ENCODE measurements at regions not wholly inside any gene's neighbourhood (a gene's known extent, or its start where the extent isn't known, plus 50 kb on each side); places are given as distances from the start of the nearest gene placed in this dataset.
"Not testable (repeated sequence)": the region's sequence is repeated elsewhere in the genome, so short reads cannot be mapped to it uniquely, and the experiment has no call there.

DNA sequence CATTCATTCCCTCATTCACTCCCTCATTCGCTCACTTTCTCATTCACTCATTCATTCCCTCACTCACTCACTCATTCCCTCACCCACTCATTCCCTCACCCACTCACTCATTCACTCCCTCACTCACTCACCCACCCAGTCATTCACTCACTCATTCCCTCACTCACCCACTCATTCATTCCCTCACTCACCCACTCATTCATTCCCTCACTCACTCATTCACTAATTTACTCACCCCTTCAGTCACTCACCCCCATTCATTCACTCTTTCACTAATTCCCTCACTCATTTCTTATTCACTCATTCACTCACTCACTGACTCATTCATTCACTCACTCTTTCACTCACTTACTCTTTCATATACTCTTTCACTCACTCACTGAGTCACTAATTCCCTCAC, 303.1 kb downstream of the C16orf95 start:
- no peak for DNase-seq (ENCODE audit: low read depth in 2 of 2, low spot score in 1 of 2)

DNA sequence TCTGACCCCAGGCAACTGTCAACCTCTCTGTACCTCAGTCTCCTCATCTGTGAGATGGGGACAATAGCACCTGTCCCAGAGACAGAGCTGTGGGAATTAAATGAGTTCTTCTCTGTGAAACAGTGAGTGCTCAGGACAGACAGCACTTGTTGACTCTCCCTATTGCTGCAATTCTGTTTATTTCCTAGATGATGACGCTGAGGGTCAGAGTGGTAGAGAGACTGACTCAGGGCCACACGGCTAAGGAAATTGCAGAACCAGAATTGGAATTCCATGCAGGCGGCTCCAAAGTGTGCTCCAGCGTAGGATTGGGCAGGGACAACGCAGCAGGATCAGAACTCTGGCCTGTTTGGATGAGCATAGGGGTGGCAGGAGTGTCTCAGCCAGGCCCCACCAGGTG, 302.2 kb downstream of the C16orf95 start:
- no peak for DNase-seq (ENCODE audit: low read depth in 2 of 2, low spot score in 1 of 2)

DNA sequence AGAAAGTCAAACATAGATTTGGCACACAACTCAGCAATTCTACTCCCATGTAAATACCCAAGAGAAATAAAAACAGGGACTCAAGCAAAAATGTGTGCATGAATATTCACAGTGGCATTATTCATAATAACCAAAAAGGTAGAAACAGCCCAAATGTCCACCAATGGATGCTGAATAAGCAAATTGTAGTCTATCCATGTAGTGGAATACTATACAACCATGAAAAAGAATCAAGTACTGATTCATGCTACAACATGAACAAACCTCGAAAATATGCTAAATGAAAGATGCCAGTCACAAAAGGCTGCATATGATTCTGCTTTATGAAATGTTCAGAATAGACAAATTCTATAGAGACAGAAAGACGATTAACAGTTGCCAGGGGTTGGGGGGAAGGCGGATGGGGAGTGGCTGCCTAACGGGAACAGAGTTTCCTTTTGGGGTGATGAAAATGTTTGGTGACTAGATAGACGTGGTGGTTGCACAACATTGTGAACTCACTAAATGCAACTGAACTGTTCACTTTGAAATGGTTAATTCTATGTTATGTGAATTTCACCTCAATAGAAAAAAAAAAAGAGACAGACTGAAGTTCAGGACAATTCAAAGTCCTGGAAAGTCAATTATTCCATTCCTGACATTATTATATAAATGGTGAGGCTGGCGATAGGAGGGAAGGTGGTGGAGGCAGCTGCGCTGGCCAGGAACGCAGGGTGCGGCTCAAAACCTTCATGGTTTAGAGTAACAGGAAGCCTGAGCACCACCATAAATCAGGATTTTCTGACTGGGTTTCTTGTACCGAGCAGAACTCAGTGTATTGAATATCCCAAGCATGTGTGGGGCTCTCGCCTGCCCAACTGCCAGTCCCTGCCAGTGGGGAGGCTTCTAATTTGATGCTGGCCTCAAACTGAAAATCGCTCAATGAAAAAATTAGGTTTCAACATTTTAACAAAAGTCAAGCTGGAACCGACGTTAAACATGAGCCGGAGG, 300.9 kb downstream of the C16orf95 start:
- no peak for DNase-seq (ENCODE audit: low read depth in 2 of 2, low spot score in 1 of 2)

DNA sequence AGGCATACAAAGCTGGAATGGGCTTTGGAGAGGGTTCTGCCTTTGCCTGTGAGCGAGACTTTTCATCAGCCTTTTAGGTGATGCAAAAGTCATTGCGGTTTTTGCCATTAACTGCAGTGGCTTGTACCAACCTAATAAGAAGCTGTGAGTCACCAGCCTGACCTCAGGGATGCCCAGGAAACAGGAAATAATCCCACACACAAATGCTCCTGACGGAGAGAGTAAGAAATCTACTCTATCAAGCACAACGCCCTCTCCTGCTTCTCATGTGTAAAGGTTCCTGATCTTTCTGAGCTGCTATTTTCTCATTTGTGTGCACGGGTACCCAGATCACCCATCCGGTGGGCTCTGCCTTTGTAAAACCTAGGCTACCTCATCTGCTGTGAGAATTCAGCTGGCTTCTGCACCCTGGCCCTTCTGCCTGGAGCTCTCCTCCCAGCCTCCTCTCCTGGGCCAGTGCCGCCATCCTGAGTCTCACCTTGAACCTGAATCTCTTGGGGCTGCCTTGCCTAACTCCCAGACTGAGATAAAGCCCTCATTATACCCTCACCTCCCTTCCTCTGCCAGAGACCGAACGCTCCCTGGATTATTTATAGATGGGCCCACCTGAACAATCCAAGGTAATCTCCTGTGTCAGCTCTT, 299.7 kb downstream of the C16orf95 start:
- DNase-seq (ENCODE audit: low read depth in 2 of 2, low spot score in 1 of 2): no peak

DNA sequence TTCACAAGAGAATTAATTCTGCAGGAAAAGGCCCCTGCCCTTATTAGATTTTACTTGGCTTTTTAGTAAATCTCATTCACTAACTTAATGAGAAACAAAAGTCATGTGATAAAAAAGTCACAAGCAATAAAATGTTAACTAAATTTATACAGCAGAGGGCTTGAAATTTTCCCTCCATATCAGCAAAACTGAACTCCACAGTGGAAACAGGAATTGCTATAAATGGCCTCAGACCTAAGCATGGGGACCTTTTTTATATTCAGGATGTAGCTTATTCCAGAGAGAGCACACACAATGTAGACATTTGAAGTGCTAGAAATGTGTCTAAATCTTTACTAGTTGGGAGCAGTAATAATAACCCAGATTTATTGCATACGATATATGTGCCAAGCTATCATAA, 291.5 kb downstream of the C16orf95 start:
- DNase-seq (ENCODE audit: low read depth in 2 of 2, low spot score in 1 of 2): no peak

DNA sequence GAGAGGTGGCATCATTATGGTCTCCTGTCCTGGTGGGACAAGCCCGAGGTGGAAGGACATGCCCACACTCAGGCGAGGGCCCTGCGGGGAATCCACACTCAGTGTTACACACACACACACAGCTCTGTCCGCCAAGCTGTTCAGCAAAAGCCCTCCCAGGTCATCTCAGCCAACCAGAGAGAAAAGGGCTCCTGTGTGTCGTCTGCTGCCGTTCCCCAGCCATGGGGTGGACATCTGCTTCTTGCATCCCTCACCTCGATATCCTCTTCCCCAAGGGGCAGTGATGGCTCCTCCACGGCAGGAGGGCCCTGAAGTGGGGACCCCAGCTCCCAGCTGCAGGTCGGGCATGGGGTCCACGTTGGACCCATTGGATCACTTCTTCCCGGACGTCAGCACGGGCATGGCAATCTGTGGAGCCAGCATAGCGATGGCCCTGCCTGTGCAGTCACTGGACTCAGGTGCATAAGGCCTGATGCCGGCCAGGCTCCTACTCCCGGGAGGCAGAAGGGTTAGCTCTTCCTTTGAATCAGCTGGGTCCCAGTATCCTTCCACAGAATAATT, 290.1 kb downstream of the C16orf95 start:
- DNase-seq (ENCODE audit: low read depth in 2 of 2, low spot score in 1 of 2): no peak

DNA sequence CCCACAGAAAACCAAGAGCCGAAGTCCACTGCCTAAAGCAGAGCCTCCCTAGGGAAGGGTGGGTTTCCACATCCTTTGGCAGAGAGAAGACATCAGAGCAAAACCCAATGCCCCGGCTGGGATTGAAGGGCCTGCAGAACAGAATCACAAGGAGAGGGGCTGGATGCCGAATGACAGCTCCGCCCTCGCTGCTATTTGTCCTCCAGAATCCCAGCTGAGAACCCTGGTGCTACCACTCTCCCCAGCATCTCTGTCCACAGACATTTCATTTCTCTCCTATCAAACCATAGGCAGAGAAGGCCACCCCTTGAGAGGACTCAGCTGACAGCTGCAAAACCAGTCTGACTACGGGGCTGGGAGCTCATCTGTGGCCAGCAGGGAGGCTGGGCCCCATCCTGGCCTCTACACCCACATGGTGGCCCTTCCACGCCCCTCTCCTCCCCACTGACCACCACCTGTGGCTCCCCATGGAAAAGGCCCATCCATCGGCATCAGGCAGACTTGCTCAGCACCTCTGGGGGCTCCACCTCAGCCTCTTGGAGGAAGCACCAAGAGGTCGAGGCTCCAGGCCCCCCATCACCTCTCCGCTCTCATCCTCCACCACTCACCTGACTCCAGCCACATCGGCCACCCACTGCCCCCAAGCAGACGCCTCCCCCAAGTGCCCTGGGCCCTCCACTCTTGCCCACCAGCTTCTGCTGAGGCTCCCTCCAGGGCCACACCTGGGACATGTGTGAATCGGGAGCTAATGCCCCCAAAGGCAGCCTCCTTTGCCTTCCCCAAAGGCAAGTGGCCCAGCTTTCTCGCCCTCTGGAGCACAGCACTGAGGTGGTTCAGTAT, 288.5 kb downstream of the C16orf95 start:
- no peak for DNase-seq (ENCODE audit: low read depth in 2 of 2, low spot score in 1 of 2)

DNA sequence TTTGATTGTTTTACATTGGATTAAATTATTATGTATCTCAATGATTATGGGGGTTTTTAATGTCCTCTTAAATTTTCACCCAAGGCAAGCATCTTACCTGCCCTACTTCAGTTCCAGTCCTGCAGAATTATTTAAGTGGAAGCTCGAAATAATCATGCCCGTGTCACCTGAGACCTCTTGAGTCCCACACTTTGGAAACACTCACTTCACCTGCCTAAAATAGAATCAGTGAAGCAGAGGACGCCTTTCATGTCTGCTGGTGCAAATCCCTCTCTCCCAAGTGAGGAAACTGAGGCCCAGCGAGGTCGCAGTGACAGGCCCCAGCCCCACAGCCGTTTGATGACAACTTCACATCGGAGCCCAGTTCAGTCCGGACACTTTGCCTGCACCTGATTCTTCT, 284.6 kb downstream of the C16orf95 start:
- no peak for DNase-seq (ENCODE audit: low read depth in 2 of 2, low spot score in 1 of 2)

DNA sequence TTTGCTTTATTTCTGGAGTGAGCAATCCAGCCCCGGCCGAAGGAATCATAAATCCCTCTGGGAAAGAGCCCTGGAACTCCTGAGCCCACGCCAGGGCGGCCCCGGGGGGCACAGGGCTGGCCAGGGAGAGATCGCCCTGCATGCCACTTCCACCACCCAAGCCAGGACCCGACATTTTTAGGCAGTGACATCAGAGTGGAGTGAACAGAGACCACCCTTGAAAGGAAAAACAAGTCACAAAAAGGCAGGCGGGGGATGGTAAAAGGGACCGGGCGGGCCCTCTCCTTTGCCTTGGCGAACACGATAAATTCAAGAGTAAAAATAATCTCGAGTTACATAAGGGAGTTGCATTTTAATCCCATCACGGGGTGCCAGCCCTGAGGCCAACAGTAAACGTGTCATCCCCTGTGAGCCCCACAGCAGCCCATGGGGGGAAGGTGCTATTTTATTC, 284.1 kb downstream of the C16orf95 start:
- DNase-seq (ENCODE audit: low read depth in 2 of 2, low spot score in 1 of 2): no peak

DNA sequence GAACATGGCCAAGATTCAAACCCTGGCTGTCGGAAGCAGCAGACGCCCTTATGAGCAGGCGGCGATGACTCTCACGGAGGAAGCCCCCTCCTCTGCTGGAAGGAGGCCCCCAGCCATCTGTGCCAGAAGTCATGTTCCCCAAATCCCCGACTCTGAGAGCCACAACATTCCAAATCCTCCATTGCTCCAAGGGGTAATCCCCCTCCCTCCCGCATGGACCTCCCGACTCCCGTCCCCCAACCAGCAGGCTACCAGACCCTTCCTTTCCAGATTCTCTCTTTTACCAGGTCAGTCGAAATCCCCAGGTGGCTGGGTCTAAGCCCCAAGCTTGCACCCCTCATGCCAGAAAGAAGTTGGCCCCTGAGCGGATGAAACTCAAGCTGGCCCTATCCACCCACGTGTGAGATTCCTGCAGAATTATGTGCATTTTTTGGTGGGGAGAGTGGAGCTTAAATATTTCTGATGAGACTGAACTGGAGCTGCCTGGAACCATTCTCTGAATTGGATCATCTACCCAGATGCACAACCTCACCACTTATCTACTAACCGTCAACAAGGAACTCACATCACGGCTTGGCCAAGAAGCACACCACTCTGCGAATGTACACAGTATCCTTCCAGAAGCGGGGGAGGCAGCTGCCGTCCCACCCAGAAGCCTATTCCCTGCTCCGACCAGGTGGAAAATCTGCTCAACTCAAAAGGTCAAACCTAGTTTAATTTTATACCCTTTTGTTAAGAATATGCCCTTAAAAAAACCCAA, 283.5 kb downstream of the C16orf95 start:
- DNase-seq (ENCODE audit: low read depth in 2 of 2, low spot score in 1 of 2): no peak

DNA sequence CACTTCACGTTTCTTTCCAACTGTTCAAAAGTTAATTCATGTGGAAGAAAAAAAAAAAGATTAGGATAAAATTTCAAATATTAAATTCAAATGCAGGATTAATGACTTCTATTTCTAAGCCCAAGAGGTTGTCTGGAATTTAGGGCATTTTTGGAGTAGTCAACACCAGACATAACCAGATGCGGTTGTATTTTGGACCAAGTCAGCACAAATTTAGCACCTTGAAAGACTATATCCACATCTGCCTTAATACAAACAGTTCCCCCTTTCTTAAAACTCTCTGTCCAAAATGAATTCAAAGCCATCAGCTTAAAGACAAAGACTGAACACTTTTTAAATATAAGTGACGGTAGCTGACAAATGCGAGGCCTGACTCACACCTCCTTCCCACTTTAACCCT, 282.9 kb downstream of the C16orf95 start:
- DNase-seq (ENCODE audit: low read depth in 2 of 2, low spot score in 1 of 2): no peak

DNA sequence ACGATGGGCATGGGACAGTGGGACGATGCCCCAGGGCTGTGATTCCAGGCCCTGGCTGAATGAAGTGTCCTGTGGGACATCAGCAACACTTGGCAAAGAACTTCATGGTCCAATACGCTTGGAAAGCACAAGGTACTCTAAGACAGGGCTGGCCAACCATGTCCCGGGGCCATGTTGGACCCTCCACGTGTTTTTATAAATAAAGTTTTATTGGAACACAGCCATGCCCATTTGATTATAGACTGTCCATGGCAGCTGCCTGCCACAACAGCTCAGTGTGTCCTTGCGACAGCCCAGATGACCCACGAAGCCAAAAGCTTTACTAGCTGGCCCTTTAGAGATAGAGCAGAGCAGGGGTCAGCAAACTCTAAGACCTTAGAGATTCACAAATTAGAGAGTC, 282.1 kb downstream of the C16orf95 start:
- DNase-seq (ENCODE audit: low read depth in 2 of 2, low spot score in 1 of 2): no peak

DNA sequence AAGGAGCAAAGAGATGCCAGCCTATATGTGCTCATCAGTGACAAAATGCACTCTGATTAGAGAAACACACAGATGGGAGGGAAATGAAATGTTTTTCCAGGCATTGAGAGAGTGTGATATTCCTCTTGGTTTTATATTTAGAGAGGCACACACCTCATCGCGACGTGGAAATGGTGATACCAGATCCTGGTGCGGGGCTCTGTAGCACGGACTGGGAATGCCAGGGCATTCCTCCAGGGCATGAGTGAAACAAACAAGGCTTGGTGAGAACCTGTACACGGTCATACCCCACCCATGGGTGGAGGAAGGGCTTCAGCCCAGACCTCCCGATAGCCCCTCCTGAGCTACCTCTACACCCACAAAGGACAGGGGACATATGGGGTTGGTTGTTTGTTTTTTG, 280.2 kb downstream of the C16orf95 start:
- no peak for DNase-seq (ENCODE audit: low read depth in 2 of 2, low spot score in 1 of 2)

DNA sequence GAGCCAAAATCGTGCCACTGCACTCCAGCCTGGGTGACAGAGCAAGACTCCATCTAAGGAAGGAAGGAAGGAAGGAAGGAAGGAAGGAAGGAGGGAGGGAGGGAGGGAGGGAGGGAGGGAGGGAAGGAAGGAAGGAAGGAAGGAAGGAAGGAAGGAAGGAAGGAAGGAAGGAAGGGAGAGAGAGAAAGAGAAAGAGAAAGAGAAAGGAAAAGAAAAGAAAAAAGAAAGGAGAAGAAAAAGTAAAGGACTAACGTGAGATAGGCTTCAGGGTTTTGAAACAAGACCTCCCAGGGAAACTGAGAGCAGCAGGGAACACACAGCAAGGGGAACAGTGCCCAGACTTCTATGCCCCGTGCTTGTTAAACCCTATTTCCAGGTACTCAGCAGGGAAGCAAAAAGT, 278.7 kb downstream of the C16orf95 start:
- DNase-seq (ENCODE audit: low read depth in 2 of 2, low spot score in 1 of 2): not testable (repeated sequence)

DNA sequence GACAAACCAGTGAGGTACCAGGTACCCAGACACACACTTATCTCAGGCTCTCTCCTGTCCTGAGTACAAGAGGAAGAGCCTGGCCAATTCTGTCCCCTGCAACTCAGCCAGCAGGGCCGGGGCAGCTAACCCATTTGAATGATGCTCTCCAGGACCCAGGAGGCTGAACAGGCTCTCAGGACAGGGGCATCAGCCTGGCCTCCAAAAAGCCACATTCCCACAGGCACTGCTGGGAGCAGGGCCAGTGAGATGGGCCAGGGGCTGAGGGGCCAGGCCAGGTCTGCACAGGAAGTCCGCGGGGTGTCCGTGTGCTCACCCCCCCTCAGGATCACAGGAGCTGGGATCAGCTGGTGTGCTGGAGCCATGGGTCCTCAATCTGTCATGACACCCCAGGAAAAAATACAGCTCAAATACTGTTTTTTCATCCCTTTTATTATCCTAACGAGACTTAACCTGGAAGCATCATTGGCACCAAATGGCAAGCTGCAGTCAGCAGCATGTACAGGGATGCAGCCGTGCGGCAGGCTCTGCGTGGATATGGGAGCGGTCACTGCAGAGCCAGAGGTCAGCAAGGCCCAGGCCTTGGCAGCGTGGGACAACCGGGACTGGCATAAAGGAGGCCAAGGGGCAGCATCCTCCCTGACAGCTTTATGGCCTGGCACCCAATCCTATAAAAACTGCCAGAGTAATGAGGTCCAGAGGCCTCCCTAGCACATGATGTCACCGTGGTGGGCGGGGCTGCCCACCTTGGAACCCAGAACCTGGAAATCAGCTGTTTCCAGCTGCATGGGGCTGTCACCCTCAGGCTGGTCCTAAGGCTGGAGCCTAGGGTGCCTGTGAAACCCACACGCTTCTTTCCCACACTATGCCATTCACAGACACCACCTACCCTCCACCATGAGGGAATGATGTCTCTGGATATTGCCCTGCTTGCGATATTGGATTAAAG, 276.7 kb downstream of the C16orf95 start:
- no peak for DNase-seq (ENCODE audit: low read depth in 2 of 2, low spot score in 1 of 2)

DNA sequence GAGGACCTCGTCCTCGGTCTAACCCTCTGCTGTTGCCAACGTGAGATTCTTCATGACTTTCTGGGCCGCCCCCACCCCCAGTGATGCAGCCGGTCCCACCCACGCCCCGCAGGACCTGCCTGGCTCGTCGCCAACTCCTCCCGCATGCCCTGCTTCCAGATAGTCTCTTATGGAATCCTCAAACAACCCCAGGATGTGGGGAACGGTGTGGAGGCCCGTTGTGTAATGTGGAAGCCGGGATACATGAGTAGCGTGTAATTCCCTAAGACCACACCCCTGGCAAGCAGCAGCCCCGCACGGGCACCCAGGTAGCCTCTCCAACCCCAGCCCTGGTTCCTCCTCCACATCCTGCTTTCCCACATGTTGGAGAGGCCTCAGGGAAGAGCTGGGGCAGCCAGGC, 275.9 kb downstream of the C16orf95 start:
- DNase-seq (ENCODE audit: low read depth in 2 of 2, low spot score in 1 of 2): no peak

DNA sequence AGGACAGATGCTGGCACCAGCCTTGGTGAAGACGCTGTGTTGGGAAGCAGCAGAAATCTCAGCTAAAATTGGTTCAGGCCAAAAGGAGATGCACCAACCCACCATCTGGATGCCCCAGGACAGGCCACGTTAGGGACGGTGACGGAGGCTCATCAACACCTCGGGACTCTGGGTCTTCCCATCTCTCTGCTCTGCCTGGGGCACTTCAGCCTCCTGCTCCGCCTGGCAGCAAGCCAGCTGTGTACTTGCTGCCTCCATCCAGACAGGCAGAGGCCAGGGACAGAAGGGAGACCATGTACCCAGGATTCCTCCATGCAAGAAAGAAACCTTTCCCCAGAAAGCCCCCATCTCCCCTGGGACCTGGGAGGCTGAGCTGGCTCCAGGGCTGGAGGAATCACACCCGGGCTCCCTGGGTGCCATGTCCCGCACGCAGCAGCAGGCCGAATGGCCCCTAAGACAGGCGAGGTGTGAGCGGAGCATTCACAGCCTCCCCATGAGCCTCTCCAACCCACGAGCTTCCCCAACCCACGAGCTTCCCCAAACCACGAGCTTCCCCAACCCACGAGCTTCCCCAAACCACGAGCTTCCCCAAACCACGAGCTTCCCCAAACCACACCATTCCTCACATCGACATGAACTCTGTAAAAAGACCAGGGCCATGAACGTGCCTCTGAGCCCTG, 274.5 kb downstream of the C16orf95 start:
- DNase-seq (ENCODE audit: low read depth in 2 of 2, low spot score in 1 of 2): no peak

DNA sequence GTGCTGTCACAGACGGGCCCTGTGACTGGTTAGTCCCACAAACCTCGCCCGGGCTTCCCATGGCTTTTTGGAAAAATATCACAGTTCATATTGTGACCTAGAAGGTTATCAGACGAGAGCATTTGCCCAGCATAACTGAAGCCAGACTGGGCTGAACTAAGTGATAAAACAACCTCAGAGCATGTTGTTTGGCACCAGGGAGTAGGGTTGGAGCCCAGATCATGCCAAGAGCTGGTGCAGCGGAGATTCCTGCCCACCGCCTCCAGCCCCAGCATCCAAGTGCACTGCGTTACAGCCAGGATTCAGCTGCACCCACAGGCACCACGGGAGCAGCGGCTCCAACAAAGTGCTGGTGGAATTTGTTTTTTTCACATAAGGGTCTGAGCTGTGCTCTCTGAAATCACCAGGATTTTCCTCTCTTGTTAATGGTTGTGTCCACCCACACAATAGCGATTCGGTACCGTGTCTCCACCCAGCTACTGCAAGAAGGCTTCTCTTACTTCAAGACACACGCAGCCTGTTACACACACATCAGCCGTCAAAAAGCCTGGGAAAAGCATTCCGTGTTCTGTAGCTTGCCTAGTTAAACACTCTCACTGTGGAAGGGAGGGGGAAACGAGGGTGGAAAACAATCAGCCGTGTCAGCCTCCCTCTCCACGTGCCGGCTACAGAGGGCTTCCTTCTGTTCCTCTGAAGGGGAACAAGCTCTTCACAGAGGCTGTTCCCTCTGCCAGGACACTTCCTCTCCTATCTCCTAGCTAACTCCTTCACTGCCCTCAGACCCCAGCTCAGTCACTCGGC, 273.8 kb downstream of the C16orf95 start:
- DNase-seq (ENCODE audit: low read depth in 2 of 2, low spot score in 1 of 2): no peak

Data from stimulated activated CD8-positive, alpha-beta memory T cell treated with anti-CD3 and anti-CD28 coated beads, Interleukin-4, amount 100 ng/mL, for 4 hours (primary cell).